Muscle of arm (tissue), 1 donor: ENCODE measurements at regions not wholly inside any gene's neighbourhood (a gene's known extent, or its start where the extent isn't known, plus 50 kb on each side); places are given as distances from the start of the nearest gene placed in this dataset.
"Not testable (repeated sequence)": the region's sequence is repeated elsewhere in the genome, so short reads cannot be mapped to it uniquely, and the experiment has no call there.

Experiments
- DNase-seq: peaks from one replicate; pipeline ENCODE4 v3.0.0-alpha.2; 2013

DNA sequence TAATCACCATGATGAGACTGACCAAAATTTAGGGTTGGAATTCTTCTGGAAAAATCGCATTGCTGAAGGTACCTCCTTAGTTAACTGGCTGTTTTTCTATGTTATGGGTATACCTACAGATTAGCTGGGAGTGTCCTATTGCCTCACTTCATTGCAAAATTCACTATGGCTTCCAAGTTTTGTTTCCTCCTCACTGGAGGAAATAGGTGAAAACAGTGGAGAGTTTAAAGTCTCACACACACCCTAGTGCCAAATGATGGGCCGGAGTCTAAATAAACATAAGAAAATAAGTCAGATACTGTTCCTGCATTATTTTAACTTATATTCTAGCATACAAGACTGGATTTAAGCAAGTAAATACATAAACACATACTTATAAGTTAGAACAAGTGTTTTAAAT, 98.2 kb downstream of the AHR start:
- no peak for DNase-seq

- no peak for DNase-seq
Observed at GRCh38 chr7:17401791-17402627, 103.6 kb downstream of the AHR start.

DNA sequence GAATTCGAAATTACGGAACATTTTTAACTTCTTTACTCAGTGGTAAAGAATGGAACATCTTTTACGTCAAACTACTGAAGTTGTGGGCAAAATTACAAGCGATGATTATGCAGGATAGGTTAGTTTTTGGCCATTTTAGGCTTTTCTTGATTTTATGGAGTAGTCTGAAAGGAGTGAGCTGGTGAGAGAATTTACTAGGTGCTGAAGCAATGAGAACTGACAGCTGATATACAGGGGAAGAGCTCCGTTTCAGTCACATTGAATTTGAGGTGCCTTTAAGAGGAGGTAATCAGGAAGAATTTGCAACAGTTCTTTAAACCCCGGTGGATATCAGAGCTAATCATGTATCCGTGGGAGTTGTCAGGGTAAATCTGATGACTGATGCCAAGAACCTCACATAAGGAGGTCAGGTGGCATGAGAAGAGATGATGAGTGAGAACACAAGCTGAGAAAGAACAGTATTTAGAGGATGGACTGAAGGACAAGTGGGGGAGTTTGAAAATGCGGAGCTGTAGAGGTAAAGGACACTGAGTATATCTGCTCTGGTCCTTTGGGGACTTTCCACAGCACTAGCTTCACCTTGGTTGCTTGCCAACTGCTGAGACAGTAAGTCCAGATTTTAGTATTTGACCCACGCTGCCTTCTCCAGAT, 104.3 kb downstream of the AHR start:
- DNase-seq: no peak

DNA sequence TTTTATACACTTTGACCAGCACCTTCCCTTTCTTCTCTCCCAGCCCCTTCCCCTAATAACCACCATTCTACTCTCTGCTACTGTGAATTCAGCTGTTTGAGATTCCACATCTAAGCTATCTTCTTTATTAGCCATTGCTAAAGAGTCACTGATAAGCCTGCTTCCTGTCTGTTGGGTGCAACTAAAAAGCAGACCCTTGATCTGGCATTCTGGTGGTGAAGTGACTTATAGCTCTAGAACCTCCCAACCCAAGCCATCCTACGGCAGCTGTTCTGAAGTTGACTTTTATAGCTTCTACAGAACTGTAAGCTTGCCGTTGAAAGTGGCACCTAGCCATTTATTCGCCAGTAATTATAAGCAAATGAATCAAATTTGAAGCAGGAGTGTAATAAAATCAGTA, 105.6 kb downstream of the AHR start:
- no peak for DNase-seq

DNA sequence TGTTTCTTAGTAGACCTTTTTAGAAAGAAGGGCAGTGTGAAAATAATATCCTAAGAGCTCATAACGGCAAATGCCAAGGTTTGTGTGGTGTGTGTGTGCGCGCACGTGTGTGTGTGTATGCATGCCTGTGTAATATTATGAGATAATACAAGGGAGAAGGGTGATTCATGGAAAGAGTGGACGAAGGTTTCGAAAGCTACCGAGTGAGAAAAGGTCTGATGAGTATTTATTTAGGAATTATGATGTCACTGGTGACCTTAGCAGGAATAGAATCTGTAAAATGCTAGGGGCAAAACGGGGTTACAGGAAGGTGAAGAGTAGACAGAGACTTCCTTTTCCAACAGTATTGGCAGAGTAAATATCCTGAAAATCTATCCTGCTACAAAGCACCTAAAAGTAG, 107.3 kb downstream of the AHR start:
- no peak for DNase-seq

DNA sequence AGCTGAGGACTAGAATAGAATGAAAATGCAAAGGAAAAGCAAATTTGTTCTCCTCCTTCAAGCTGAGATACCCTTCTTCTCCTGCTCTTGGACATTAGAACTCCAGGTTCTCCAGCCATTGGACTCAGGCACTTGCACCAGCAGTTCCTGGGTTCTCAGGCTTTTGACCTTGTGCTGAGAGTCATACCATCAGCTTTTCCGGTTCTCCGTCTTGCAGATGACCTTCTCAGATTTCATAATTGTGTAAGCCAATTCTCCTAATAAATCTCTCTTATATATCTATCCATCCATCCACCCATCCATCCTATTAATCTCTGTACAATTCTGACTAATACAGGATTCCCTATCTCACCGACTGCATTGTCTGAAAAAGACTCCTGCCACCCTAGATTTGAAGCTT, 108.3 kb downstream of the AHR start:
- DNase-seq: no peak

DNA sequence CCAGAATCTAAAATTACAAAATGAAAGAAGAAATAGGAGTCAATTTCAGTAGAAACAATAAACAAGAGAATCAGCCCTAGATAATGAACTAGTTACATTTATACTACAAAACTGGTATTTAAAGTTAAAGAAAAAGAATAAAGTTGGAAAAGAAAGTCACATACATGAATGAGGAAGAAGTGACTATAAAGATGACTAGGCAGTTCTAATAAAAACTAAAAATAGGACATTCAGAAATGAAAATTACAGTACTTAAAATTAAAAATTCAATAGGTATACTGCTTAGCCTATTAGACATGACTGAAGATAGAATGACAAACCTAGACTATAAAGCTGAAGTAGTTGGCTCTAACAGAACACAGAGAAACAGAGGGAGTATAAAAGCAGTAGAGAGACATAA, 108.8 kb downstream of the AHR start:
- no peak for DNase-seq

GRCh38 chr7:17408245-17408903, 109.9 kb downstream of the AHR start:
- no peak for DNase-seq

GRCh38 chr7:17408904-17409290, 110.4 kb downstream of the AHR start:
- DNase-seq: no peak

GRCh38 chr7:17411922-17412321, 113.5 kb downstream of the AHR start:
- no peak for DNase-seq

- DNase-seq: no peak
Observed at GRCh38 chr7:17412883-17413282, 114.4 kb downstream of the AHR start.

GRCh38 chr7:17415955-17416354, 117.5 kb downstream of the AHR start:
- DNase-seq: no peak

DNA sequence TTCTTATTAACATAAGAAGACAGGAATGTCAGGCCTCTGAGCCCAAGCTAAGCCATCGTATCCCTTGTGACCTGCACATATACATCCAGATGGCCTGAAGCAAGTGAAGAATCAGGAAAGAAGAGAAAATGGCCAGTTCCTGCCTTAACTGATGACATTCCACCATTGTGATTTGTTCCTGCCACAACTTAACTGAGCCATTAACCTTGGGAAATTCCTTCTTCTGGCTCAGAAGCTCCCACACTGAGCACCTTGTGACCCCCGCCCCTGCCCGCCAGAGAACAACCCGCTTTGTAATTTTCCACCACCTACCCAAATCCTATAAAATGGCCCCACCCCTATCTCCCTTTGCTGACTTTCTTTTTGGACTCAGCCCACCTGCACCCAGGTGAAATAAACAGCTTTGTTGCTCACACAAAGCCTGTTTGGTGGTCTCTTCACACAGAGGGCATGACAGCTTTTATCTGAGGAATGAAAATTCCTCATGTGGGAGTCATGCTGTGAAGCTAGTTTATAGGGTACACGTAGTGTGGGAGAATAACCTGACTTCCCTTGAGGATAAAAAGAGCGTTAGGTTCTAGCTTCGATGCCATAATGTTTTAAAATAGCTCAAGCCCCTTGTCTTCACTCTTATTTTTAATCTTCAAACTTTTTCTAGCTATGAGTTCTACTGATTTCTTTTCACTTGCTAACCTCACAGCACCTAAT, 122.0 kb downstream of the AHR start:
- DNase-seq: not testable (repeated sequence)

GRCh38 chr7:17421941-17422340, 123.5 kb downstream of the AHR start:
- DNase-seq: no peak

DNA sequence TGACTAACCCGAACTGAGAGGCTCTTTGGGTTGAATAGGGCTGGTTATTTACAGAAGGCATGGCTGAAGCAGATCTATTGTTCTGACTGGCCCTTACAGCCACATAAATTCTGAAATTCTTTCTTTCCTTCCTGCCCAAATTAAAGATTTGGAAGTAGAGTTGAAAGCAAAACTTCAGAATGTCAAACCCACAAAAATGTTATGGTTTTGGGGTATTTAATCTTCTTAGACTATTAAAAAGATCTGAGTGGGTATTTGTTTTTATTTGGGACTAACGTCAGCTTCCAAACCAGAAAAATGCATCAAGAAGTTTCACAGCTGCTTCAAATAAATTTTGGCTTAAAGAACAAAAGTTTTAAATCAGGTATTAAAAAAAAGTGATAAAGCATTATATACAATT, 124.5 kb downstream of the AHR start:
- DNase-seq: no peak

DNA sequence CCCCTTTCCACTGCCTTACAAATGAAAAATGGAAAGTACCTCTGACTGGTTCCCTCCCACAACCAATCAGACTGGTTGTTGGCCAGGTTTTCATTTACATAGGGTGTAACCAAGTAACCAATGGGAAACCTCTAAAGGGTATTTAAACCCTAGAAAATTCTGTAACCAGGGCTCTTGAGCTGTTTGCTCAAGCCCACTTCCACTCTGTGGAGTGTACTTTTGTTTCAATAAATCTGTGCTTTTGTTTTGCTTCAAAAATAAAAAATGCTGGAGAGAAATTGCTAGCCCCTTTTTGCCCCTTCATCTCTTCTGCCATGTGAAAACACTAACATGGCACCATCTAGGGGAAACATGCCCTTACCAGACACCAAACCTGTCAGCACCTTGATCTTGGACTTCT, 129.5 kb downstream of the AHR start:
- DNase-seq: no peak

DNA sequence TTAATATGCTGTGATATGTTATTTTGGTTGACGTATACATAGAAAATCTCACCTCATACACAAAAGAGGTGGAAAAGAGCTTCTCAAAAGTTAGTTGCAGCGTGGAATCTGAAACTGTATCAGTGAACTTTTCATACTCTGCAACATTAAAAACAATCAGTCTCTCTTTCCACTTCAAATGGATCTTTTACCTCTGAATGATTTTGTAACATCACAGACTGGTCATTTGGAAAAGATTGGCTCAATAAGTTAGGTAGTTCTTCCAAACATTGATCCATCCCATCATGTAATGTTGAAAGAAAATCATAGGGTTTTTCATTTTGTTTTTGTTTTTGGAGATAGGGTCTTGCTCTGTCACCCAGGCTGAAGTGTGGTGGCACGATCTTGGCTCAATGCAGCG, 131.1 kb downstream of the AHR start:
- DNase-seq: no peak

DNA sequence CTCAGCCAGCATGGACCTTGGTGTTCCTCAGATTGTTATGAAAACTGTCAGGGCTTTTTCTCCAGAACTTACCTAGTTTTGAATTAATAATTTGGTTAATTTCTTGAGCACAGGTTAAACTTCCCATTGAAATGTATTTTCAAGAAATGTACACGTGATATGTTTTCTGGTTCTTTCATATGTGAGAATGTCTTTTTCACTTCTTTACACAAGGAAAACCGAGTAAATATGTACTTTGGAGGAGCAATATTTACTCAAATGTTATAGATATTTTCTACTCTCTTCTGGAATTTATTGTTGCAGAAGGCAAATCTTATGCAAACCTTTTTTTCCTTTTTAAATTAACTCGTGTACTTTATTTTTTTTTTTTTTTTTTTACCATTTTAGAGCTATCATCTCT, 134.3 kb downstream of the AHR start:
- DNase-seq: no peak

DNA sequence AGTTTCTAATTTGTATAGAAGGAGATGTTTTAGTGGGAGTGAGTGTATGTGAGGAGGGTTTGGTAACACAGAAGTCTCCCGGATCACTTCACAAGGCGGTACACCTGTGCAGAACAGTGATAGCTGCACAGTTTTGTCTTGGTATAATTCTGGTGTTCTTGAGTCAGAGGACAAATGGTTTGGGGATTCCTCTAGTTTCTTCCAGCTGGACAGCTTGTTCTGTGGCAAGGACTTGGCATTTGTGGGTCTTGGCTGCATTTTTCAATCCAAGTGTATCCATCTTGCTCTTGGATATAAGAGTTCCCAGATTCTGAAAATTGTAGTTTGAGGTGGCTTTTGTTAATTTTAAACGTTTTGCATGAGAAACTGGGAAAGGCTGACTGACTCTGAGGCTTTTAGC, 135.7 kb downstream of the AHR start:
- DNase-seq: no peak

GRCh38 chr7:17434841-17435692, 136.6 kb downstream of the AHR start:
- no peak for DNase-seq

GRCh38 chr7:17436126-17436525, 137.7 kb downstream of the AHR start:
- no peak for DNase-seq

DNA sequence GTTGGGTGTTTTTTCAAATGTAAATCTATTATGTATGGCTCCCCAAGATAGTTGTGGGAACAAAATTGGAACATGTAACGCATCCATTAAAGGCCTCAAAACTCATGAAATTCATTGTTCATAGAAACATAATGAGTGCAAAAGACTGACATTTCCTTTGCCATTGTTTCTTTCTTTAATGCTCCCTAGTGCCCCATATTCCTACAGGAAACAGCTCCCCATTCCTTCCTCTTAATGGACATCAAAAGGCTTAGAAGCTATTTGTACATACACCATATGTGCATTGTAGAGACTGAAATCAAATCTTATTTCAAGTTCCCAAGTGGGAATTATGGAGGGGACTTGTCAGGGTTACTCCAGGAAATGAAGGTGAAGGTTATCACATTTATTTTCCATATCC, 139.1 kb downstream of the AHR start:
- no peak for DNase-seq
